Stimulated activated CD4-positive, alpha-beta T cell treated with anti-CD3 and anti-CD28 coated beads, Interleukin-12 subunit alpha, Interleukin-12 subunit beta, amount 100 ng/mL, for 24 hours (primary cell): ENCODE measurements at regions not wholly inside any gene's neighbourhood (a gene's known extent, or its start where the extent isn't known, plus 50 kb on each side); places are given as distances from the start of the nearest gene placed in this dataset.
"Not testable (repeated sequence)": the region's sequence is repeated elsewhere in the genome, so short reads cannot be mapped to it uniquely, and the experiment has no call there.

Source experiments
- DNase-seq, 2 experiments: peaks; one replicate each; pipeline ENCODE4 v3.0.0-alpha.2; 2020; ENCODE audit warnings: low read depth in 2 of 2

DNA sequence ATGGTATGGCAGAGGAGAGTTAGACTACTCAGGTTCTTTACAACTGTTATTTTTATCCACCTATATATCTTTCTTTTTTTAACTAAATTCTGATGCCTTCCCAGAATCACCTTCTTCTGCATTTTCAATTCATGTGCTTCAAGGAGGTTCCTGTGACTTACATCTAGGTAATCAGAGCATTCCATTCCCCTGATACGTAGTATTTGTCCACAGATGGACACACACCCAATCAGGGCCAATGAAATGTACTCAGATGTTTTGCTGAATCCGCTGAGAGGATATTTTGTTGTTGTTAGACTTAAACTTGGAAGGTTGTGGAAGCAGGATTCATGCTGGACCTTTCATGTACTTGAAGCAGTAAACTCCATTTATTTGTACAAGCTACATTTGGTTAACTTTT, 159.4 kb upstream of the FER start:
- DNase-seq, result no peak

DNA sequence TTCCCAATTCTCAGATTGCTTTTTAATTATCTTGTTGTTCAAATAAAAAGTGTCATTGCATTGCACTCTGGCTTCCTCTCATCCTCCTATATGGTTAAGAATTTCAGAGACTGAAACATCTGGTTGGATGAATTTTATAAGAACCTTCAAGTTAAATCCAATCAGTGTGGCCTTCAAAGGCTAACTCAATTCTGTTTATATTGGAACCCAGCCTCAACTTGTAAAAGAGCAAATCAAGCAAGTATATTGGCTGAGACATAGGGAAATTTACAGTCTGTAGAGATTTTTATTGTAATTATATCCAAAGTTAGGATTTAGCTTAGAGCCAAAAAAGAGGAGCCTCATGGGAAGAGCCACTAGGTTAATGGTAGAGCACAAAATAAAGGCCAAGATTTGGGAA, 159.9 kb upstream of the FER start:
- no peak for DNase-seq

DNA sequence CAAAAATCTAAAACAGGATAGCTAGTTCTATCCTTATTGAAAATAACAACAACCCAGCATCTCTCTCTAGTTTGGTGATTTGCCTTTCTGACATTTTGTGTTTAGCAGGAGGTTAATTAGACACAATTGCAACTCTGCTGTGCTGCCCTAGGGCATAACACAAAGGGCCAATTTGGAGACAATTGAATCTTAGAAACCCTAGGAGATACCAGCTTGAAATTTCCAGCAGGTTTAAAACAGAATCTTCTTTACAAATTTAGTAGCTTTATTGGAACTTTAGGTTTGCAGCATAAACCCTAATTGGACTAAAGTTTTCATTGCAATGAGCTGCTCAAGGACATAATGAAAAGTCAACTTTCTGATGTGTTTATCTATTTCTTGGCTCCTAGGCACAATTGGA, 166.7 kb upstream of the FER start:
- no peak for DNase-seq

DNA sequence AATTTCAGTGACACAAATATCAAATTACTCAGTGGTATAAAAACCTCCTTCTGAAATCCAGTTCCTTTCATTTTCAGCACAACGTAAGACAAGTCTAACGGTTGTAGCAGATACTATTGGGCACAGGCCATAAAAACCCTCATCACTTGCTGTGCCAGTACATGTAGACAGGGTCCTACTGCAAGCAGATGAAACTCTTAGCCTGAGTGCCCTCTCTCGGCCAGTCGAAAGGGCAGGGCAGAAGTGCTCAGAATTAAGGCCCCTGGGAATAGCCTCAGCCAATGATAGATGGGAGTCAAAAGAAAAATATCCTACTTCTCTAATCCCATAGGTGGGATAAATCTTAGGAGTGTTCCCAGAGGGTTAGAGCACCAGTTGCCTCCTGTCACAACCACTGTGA, 168.5 kb upstream of the FER start:
- no peak for DNase-seq

DNA sequence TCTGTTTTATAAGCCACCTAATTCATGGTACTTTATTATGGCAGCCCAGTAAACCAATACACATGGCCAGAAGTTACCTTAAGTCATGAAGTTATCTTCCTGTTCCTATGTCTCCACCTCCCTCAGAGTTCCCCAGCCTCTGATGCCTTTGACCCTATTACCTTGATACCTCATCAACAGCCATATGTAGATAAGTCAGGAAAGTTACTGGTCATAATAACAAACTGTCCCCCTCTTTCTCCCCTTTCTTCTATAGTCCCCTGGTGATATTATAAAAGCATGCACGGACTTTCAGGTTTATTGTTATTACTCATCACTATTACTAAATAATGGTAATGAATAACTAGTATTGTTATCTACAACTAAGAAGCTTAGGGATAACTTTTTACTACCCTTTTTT, 168.9 kb upstream of the FER start:
- no peak for DNase-seq

DNA sequence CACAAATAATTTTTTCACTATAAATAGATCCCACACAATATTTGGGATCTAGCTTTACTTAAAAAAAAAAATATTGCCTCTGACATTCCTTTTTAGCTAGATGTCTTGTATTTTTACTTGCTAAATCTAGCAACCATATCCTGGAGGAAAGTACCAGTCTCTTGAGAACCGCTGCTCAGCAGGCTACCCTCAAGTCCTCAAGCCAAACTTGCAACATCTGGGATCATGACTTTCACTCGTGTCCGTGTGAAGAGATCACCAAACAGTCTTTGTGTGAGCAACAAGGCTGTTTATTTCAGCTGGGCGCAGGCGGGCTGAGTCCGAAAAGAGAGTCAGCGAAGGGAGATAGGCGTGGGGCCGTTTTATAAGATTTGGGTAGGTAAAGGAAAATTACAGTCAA, 180.3 kb upstream of the FER start:
- DNase-seq, result no peak

DNA sequence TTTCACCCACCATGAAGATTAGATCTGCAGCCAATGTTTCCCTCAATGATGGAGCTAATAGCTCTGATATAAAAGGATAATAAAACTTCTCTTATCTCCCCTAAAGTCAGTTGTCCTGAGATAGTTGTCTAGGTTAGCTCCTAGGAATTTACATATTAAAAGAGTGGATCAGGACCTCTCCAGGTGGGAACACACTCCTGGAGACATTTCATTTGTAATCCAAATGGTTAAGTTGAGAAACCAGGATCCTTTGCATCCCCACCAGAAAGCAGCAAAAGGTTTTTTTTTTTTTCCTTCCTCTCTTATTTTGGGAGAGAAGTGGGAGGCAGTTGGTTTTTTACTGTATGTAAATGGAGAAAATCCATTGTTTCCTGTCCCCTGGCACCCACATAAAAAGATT, 182.5 kb upstream of the FBXL17 start:
- DNase-seq, result no peak

DNA sequence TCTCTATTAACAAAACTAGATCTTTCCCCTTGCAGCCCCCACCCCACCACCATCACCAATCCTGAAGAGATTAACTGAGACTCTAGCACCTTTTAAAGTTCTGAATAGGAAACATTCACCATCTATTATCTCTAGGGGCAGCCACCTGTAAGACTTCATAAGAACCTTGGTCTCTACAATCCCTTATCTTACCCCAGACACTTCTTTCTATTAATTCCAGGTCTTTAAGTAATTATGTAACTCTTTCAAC, 180.2 kb upstream of the FBXL17 start:
- no peak for DNase-seq

DNA sequence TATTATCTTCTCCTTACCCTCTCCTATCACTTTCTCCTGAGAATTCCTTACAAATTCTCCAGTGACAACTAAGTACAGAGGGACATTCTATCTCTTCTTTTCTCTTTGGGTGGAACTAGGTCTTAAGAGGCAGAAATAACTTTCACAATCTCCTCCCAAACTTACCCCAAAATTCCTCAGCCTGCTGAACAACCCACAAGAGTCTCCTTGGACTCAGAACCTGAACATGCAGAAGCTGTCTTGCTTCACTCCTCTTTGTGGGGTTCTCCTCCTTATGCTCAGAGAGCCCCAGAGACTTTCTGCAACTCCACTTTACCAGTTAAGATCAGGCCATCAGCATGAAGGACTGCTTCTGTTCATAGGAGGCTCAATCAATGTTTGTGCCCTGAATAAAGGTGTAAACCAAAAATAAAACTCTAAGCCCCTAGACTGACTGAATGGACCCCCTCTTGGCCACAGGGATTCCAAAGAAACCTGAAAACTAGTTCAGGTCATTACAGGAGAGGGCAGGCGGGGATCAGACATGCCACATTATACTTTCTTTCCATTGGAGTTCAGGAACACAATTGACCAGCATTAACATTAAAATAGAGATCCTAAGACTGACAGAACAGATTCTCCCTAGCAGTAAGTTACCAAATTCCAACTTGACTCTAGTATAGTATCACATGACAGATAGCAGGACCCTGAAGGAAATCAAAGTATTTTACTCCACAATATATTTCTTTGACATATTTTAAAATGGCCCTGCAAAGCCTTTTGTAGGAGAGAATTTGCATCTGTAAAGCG, 179.7 kb upstream of the FBXL17 start:
- DNase-seq, result no peak

DNA sequence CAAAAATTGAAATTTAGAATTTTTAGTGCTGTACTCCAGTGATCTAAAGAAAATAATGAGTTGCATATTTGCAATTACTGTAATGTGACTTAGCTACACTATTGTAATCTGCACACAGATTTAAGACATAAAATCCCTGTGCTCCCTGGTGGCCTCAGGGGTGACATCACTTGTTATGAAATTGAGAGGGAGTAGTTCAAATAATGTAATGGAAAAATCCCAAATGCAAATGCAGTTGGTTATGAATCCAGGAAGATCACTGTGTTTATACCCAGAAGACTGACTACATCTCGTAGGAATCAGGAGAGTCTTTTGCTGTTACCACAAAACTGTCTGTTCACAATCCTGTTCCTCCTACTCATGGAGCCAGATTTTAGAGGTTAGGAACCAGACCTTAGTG, 178.7 kb upstream of the FBXL17 start:
- DNase-seq, result no peak

DNA sequence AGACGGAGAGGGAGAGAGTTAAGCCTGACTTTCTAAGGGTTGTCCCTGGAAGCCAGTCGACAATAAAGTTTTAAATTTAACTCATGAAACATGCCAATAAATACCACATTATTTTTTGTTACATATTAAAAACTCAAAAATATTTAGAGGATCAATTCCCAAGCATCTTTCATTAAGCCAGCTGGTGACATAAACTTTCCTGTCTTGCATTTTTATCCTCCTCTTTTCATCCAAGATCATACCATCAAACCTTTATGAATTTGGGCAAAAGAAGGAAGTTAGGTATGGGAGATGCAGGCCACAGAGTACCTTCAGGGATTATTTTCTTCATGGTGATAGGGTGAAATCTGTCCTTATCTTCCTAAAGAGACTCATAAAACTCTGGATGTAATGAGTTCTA, 178.3 kb upstream of the FBXL17 start:
- DNase-seq, result no peak

DNA sequence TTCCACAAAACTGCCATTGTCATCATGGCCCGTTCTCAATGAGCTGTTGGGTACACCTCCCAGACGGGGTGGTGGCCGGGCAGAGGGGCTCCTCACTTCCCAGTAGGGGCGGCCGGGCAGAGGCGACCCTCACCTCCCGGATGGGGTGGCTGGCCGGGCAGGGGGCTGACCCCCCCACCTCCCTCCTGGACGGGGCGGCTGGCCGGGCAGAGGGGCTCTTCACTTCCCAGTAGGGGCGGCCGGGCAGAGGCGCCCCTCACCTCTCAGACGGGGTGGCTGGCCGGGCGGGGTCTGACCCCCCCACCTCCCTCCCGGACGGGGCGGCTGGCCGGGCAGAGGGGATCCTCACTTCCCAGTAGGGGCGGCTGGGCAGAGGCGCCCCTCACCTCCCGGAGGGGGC, 176.9 kb upstream of the FBXL17 start:
- not testable (repeated sequence) for DNase-seq

DNA sequence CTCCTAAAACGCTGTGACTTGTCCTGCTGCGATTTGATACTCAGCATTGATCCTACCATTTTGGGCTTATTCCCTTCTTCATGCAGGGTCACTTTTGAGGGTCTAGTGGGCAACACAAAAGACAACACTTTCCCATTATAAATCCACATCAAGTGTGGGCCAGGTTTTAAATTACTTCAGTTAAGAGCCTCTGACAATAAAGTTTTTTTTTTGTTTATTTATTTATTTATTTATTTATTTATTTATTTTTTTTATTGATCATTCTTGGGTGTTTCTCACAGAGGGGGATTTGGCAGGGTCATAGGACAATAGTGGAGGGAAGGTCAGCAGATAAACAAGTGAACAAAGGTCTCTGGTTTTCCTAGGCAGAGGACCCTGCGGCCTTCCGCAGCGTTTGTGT, 176.2 kb upstream of the FBXL17 start:
- DNase-seq, result not testable (repeated sequence)

DNA sequence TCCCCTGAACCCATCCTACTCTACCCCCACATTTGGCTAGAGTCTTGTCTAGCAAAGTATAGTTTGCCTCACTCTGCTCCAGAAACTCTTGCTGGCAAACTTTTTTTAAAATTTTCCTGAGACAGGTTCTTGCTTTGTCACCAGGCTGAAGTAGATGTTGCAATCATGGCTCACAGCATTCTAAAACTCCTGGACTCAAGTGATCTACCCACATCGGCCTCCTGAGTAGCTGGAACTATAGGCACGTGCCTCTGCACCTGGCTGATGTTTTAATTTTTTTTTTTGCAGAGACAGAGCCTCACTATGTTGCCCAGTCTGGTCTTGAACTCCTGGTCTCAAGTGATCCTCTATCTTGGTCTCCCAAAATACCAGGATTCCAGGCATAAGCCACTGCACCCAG, 175.8 kb upstream of the FBXL17 start:
- DNase-seq, result no peak

DNA sequence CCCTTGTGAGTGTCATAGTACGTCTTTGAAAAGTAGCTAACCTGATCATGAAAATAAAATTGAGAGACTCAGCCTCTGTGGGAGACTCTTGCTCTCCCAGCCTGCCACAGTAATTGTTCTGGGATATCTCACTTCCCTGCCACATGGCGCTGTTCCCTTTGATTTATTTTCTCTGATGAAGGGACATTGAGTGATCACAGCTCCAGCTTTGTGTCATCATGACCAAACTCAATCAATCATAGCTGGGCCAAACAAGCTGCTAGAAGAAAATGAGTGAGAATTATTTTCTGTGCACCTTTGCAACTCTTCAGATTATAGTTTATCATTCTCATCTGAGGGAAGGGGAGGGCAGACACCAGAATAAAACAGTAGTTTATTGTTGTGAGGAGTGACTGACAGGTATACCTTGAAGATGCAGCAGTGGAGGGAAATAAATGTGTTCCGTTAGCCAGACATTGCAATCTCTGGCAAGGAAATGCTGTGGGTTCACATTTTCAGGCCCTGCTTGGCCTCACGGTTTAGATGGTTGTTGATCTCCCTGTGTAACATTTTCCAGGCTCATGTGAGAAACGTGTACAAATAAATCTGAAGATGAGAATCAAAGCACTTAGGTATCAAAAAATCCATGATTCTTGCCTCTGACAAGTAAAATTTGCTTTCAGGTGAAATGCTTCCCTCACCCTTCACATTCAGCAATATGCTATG, 174.7 kb upstream of the FBXL17 start:
- no peak for DNase-seq

DNA sequence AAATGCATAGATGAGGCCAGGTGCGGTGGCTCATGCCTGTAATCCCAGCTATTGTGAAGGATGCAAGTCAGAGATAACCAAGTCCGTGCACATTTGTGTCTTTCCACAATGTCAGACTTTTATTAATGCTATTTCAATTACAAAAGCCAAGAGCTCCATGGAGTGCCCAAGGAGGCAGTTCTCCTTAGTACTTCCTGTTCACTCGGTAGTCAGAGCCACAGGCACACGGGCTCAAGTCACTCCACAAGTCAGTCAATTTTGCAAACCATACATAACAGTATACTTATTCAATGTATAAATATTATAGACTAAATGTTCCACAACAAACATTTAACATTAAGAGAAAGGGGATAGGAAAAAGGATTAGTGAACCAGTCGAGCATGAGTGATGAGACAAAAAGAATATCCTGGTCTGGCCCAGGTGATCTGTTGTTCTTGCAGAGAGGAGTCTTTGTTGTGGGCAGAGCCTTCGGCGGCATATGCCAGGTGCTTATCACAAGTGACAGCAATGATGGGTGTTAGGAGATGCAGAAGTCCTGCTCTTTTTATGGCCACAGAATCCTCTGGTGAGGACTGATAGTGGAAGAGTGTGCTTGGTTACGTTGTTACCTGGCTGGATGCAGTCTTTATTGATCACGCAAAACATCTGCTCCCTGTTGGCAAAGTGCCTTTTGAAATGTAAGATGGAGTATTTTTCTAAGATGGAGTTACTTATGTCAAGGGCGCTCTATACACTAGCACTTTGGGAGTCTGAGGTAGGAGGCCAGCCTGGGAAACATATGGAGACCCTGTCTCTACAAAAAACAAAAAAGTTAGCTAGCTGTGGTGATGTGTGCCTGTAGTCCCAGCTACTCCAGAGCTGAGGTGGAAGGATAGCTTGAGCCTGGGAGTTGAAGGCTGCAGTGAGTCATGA, 167.0 kb upstream of the FBXL17 start:
- DNase-seq, result no peak

DNA sequence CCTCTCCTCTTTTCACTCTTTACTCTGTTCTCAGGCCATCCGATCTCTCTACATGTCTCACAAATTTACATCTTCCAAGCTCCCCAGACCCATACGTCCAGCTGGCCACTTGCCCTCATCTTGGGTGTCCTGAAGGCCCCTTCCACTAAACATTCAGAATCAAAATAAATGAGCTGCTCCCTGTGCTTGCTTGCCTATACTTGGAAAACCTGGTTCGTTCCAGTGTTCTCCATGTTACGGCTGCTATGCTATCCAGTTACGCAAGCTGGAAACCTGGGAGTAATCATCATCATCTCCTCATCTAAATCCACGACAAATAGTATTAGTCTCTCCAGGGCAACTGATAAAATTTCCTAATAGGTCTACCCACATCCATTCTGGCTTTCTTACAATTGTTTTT, 165.0 kb upstream of the FBXL17 start:
- DNase-seq, result no peak

DNA sequence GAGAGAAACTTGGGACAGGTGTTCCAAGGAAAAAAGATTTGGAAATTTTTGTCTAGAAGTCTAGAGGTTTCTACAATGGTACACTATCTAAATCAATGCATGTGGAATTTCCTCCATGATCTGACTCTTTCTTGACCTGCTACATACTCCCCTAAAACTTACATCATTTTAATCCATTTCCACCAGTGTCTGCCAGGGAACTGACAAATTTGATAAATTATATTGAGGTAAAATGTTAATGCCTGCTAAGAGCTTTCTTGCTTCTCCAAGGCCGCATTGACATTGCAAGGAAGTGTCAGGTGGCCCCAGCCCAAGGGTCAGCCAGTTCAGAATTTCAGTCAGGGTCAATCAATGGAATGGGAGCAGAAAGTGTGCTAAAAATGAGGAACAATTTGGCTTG, 163.4 kb upstream of the FBXL17 start:
- DNase-seq, result no peak

DNA sequence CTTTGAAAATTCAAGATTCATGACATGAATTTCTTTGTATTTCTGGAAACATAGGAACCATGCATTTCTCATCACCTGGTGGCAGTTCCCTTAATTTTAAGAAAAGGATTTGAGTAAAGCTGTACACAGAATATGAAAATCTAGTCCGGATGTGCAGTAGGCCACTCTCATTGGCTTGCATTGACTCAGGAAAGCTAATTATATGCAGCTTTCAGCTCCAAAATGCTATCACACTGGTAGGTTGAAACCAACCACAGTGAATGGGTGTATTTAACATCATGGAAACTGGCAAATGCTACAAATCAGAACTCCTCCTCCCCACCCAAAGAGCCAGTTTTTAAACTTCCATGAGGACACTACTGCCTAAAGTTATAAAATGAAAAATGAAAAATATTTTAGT, 161.6 kb upstream of the FBXL17 start:
- DNase-seq, result no peak

DNA sequence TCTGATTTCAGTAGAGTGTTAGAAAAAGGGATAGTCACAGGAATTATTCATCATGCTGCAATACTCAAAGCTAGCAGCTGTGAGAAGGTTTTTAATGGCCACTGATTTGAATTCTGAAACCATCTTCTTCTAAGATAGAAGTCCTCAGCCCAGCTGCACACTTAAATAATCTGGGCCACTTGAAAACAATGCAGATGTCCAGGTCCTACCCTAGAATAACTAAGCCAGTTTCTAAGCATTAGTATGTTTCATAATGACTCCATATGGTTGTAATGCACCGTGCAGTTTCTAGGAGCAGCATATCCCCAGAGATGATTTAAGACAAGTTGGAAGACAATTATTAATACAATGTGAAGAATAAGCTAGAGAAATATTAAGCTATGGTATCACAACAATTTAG, 159.9 kb upstream of the FBXL17 start:
- no peak for DNase-seq

DNA sequence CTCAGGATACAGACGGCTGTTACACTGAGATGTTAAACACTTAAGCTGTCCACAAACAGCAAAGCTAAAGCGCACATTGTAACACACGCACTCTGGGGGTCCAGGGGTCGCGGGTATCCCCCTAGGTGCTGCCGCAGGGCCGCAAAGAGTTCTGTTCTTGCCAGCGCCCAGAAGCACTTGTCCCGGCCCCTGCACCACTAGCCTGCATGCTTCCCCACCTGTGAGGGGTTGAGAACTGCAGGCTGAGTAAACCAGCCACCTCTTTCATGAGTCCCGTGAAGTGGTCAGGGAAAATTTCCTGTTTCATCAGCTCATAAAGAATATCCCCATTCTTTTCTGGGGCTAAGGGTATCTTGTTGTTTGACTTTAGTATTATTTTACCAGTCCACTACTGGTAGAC, 154.4 kb upstream of the FBXL17 start:
- DNase-seq, result no peak

DNA sequence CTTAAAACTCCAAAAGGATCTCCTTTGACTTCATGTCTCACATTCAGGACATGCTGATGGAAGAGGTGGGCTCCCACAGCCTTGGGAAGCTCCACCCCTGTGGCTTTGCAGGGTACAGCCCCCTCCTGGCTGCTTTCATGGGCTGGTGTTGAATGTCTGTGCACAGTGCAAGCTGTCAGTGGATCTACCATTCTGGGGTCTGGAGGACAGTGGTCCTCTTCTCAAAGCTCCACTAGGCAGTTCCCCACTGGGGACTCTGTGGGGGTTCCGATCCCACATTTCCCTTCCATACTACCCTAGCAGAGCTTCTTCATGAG, 150.2 kb upstream of the FBXL17 start:
- not testable (repeated sequence) for DNase-seq
